Sigmoid colon (tissue), 4 donors: ENCODE measurements at regions not wholly inside any gene's neighbourhood (a gene's known extent, or its start where the extent isn't known, plus 50 kb on each side); places are given as distances from the start of the nearest gene placed in this dataset.

ENCODE experiments used
- CTCF ChIP-seq, 4 experiments: fragments of 450-650 bp in 3 of 4; fragments of 200-600 bp in 1 of 4; IDR thresholded peaks; one replicate each; pipeline ENCODE4 v1.5.1; 2016 to 2019; ENCODE audit warnings: antibody characterized with exemption in 4 of 4, mild to moderate bottlenecking in 3 of 4, moderate library complexity in 2 of 4
- POLR2A ChIP-seq, 2 donors: fragments of 450-650 bp; IDR thresholded peaks; one replicate each; pipeline ENCODE4 v1.6.1; 2016; ENCODE audit warnings: antibody characterized with exemption in 2 of 2, mild to moderate bottlenecking in 2 of 2, moderate library complexity in 2 of 2
- POLR2AphosphoS5 ChIP-seq, 4 donors: sonication (generic); formaldehyde crosslinking; IDR thresholded peaks; one replicate each; pipeline ENCODE4 v1.6.1; 2017; ENCODE audit warnings: antibody characterized with exemption in 4 of 4

- TF ChIP-seq CTCF (IDR thresholded peaks at IDR 0.05) (no peak), POLR2A (IDR thresholded peaks at IDR 0.05) (no peak), POLR2AphosphoS5 (IDR thresholded peaks at IDR 0.05) (no peak)
Observed at GRCh38 chr18:47490882-47491281, 239.4 kb upstream of the SKOR2 start.
